GM10248 (cell line): ENCODE measurements at regions not wholly inside any gene's neighbourhood (a gene's known extent, or its start where the extent isn't known, plus 50 kb on each side); places are given as distances from the start of the nearest gene placed in this dataset.

Experiments used
- CTCF ChIA-PET: fragments of 300-600 bp; sonication (Branson Sonifier 250); formaldehyde crosslinking; extraction: SDS; loops from one replicate; lab custom pipeline; 2021; ENCODE audit warnings: antibody characterized with exemption; lab: Yijun Ruan, JAX
- POLR2A ChIA-PET: fragments of 350-650 bp; sonication (Branson Sonifier 250); formaldehyde crosslinking; extraction: SDS; loops from one replicate; lab custom pipeline; 2020; ENCODE audit warnings: antibody characterized with exemption; lab: Yijun Ruan, JAX
- DNase-seq: peaks from one replicate; pipeline ENCODE4 v3.0.0; 2012; ENCODE audit errors: extremely low spot score
- CTCF ChIP-seq: IDR thresholded peaks from 2 replicates; pipeline ENCODE4 v1.5.1; 2012; ENCODE audit warnings: mild to moderate bottlenecking, low read depth; ENCODE audit errors: extremely low read depth, missing control alignments, control extremely low read depth

- no peak for TF ChIP-seq CTCF
- no peak for DNase-seq
- ChIA-PET POLR2A (no interaction called here), CTCF (no interaction called here)
These were observed 72.0 kb upstream of the INTU start for GRCh38 chr4:127560755-127561154.

- no peak for TF ChIP-seq CTCF
- ChIA-PET POLR2A (no interaction called here), CTCF (no interaction called here)
- DNase-seq: no peak
These were observed 58.1 kb upstream of the INTU start for GRCh38 chr4:127574643-127575042.

- no peak for DNase-seq
- ChIA-PET POLR2A (no interaction called here), CTCF (no interaction called here)
- TF ChIP-seq CTCF: no peak
These were observed 56.9 kb upstream of the INTU start for GRCh38 chr4:127575888-127576287.

- DNase-seq: no peak
- POLR2A ChIA-PET: no interaction called here
- CTCF ChIA-PET: interaction anchor here (2.9 kb wide), 1 partner anchor 9 kb away, joined by 18 read pairs; no protein-coding TSS in a partner anchor
- TF ChIP-seq CTCF: no peak
These were observed 54.3 kb upstream of the INTU start for GRCh38 chr4:127578491-127578890.

- DNase-seq: no peak
- ChIA-PET POLR2A (no interaction called here), CTCF (interaction anchor here (2.9 kb wide), 1 partner anchor 9 kb away, joined by 18 read pairs; no protein-coding TSS in a partner anchor)
- no peak for TF ChIP-seq CTCF
These were observed 53.8 kb upstream of the INTU start for GRCh38 chr4:127578967-127579366.

GRCh38 chr4:127579821-127580220 lies 52.9 kb upstream of the INTU start:
- ChIA-PET CTCF (interaction anchor here (0.8 kb wide), 1 partner anchor 152 kb away, joined by 4 read pairs; no protein-coding TSS in a partner anchor), POLR2A (no interaction called here)
- no peak for DNase-seq
- TF ChIP-seq CTCF: no peak

GRCh38 chr4:127580300-127580699 lies 52.5 kb upstream of the INTU start:
- ChIA-PET CTCF (interaction anchor here (0.8 kb wide), 1 partner anchor 152 kb away, joined by 4 read pairs; no protein-coding TSS in a partner anchor), POLR2A (no interaction called here)
- TF ChIP-seq CTCF: no peak
- DNase-seq: no peak
